Epithelial cell of esophagus (primary cell): ENCODE measurements at regions not wholly inside any gene's neighbourhood (a gene's known extent, or its start where the extent isn't known, plus 50 kb on each side); places are given as distances from the start of the nearest gene placed in this dataset.

ENCODE experiments used
- DNase-seq: peaks from one replicate; pipeline ENCODE4 v3.0.0; 2010; ENCODE audit warnings: low read depth
- H3K4me3 ChIP-seq: 2 replicates; pipeline ENCODE4 v1.5.1; 2011; ENCODE audit warnings: mild to moderate bottlenecking, low read length, control low read depth
- CTCF ChIP-seq: IDR thresholded peaks from 2 replicates; pipeline ENCODE4 v1.5.1; 2011; ENCODE audit warnings: low read depth, mild to moderate bottlenecking, low read length, control low read depth, inconsistent platforms; ENCODE audit not compliant: insufficient read depth; ENCODE audit errors: missing control alignments

DNA sequence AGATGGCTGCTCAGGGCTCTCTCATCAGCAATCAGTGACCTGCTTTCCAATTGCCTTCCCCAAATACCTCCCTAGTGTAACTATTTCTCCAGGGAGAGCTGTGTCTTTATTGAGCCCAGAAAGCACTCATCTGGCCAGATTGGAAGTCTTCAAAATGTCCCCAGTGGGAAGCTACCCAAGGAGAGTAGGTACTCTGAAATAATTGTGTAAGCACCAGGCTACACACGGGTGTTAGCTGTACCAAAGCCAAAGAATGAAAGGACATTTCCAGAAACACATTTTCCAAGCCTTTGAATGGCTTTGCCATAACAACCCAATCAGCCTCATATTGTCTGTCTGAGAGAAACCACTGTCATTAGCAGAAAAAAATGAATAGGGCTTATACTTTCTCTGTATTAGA, 318.8 kb downstream of the FAM170A start:
- DNase-seq = no peak
- no peak for TF ChIP-seq CTCF
- H3K4me3 ChIP-seq = no peak overlapping the region

- DNase-seq = no peak
- H3K4me3 ChIP-seq = no peak overlapping the region
- no peak for TF ChIP-seq CTCF
These were observed 320.2 kb downstream of the FAM170A start for GRCh38 chr5:119949426-119949999.

- H3K4me3 ChIP-seq = no peak overlapping the region
- DNase-seq = peak; percentile 52
- TF ChIP-seq CTCF = no peak
These were observed 322.1 kb downstream of the FAM170A start for GRCh38 chr5:119951330-119951934.

DNA sequence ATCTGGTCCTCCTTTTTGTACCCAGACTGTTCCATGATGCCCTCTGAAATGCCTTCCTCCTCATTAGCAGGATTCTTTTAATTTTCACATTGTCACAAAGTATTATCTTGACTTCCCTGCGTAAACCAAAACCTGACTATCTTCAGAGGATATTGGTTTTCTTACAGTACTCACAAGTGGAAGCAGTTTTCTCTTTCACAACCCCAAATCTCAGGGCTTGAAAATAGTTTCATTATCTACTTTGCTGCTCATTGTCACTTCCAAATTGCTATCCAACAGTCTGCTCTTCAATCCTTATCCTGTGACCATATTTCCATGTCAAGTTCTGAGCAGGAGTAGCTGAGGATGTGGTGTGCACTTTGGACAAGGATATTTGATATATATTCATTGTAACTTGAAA, 324.1 kb downstream of the FAM170A start:
- no peak overlapping the region for H3K4me3 ChIP-seq
- no peak for TF ChIP-seq CTCF
- DNase-seq = no peak

DNA sequence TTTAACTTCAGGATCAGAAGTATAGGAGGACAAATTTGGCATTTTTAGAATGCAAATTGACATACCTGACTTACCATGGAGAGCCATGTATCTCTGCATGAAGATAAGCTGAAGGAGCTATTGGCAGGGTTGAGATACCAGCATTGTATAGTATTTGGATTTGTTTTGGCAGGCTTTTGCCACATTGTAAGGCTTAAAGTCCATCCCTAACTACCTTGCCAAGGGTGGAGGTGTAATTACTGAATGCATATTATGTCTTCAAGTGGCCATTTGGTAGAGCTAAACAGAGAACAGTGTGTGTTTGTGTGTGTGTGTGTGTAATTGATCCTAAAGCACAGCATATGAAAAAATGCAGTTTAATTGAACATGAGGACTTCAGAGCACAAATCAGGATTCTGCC, 324.7 kb downstream of the FAM170A start:
- no peak for TF ChIP-seq CTCF
- H3K4me3 ChIP-seq = no peak overlapping the region
- DNase-seq = no peak

DNA sequence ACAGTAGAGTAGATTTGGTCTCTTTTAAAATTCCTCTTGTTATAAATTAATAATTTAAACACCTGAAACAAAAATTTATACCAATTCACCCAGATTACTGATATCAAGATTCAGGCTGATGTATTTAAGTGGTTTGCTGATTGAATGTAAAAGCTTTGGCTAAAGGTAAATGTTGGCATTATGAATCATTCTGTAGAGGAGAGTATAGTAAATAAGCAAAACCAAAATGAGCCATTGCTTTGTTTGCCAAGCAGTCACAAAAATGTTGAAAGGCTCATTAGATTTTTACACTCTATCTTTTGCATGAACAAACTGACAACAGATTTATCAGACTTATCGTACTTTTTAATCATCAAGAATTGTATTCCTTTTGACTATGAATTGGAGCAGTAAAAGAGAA, 332.6 kb downstream of the FAM170A start:
- DNase-seq = no peak
- no peak overlapping the region for H3K4me3 ChIP-seq

More for the DNA sequence above, 332.6 kb downstream of the FAM170A start:
- no peak for TF ChIP-seq CTCF
